Mammary epithelial cell (primary cell): ENCODE measurements at regions not wholly inside any gene's neighbourhood (a gene's known extent, or its start where the extent isn't known, plus 50 kb on each side); places are given as distances from the start of the nearest gene placed in this dataset.

Experiments
- CTCF ChIP-seq, 2 donors: IDR thresholded peaks in 1 of 2; conservative IDR thresholded peaks in 1 of 2; 2 replicates each; pipeline ENCODE4 v1.5.1; 2011 to 2012; ENCODE audit warnings: inconsistent platforms in 2 of 2, low read length in 2 of 2, mild to moderate bottlenecking in 2 of 2, control low read depth in 1 of 2, low read depth in 1 of 2; ENCODE audit not compliant: insufficient read depth in 1 of 2; ENCODE audit errors: extremely low read depth in 1 of 2
- EZH2 ChIP-seq: IDR thresholded peaks from 2 replicates; pipeline ENCODE4 v1.6.1; 2012; ENCODE audit warnings: low read length, inconsistent platforms, borderline replicate concordance

GRCh38 chr10:90675621-90676020 lies 182.2 kb downstream of the HTR7 start:
- TF ChIP-seq CTCF (conservative IDR thresholded peaks at IDR 0.05 in 1 of 2, IDR thresholded peaks at IDR 0.05 in 1 of 2; ENCODE audit: extremely low read depth in 1 of 2, insufficient read depth in 1 of 2, low read depth in 1 of 2, low read length in 2 of 2) (no peak), EZH2 (no peak)
